HG03135 (cell line): ENCODE measurements at regions not wholly inside any gene's neighbourhood (a gene's known extent, or its start where the extent isn't known, plus 50 kb on each side); places are given as distances from the start of the nearest gene placed in this dataset.
"Not testable (repeated sequence)": the region's sequence is repeated elsewhere in the genome, so short reads cannot be mapped to it uniquely, and the experiment has no call there.

ENCODE experiments used
- ATAC-seq: cut with Tn5 transposase; IDR thresholded peaks from one replicate; pipeline ENCODE4 v1.9.1; 2021; ENCODE audit warnings: mild to moderate bottlenecking, moderate library complexity; ENCODE audit not compliant: unreplicated experiment

- no peak for ATAC-seq
Observed at GRCh38 chr7:55299273-55299967, 65.7 kb upstream of the LANCL2 start.

- ATAC-seq = no peak
Observed at GRCh38 chr7:55303220-55303619, 61.9 kb upstream of the LANCL2 start.

- no peak for ATAC-seq
Observed at GRCh38 chr7:55304018-55304762, 60.9 kb upstream of the LANCL2 start.

GRCh38 chr7:55305135-55305534, 60.0 kb upstream of the LANCL2 start:
- no peak for ATAC-seq

- ATAC-seq = no peak
Observed at GRCh38 chr7:55306331-55306730, 58.8 kb upstream of the LANCL2 start.

- no peak for ATAC-seq
Observed at GRCh38 chr7:55307123-55307916, 57.8 kb upstream of the LANCL2 start.

DNA sequence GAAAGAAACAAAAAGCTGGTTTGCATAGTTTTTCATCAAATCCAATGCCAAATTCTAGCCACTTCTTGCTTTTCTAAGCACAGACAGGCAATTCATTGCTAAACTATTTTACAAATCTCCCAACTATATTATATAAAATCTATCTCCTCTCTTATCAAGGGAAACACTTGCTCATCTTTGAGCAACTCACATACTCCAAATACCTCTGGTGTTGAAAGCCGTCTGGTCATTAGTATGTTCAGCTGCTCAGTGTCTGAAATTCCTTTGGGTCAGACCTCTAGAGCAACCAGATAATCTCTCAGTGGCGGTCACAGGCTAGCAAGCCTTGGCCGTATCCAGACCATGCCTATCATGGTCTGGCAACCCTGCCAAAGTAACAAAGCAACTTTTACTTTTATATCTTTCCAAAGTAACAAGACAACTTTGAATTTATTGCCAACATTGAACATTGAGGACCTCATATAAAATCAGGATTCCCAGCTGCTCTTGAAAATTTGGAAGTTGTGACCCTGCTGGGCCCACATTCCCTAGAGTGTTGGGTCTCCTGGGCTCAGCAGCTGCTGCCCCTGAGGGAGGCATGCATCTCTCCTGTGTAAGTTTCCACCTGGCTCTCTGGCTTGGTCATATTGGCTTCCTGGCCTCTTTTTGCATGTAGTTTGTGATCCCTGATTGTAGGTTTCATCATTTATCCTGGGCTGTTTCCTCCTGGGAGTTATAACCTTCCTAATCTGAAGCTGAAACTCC, 56.8 kb upstream of the LANCL2 start:
- ATAC-seq = no peak

DNA sequence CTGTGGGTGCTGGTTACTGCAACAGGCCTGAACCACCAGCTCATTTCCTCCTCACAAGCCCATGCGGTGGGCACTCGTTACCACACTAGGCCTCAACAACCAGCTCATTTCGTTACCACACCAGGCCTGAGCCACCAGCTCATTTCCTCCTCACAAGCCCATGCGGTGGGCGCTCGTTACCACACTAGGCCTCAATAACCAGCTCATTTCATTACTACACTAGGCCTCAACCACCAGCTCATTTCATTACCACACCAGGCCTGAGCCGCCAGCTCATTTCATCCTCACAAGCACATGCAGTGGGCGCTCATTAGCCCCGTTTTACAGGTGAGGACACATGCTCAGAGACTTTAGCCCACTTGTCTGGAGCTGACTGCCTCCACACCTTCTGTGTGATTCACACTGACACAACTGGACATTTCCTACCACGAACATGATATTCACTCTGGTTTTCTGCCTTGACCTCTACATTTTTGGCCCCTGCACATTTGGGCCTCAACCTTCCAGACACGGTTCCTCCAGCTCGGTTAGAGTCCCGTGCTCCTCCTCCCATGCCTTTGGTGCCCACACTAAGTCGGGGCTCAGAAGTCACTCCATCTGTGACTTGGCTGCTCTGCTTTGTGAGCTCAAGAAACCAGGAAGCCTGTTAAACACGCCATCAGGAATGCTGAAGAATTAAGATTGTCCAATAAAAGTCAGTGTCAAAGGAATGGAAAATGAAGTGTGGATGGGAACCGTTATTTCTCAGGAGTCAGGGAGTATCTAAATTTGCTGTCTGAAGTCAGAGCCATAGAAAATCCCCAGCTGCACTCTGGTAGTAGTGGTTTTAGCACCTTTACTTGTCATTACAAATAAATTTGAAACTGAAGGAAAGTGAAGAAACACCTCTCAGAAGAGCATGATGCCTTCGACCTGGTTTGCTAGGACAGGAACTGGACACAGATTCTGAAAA, 55.8 kb upstream of the LANCL2 start:
- ATAC-seq = peak; percentile 94

GRCh38 chr7:55310287-55311025, 54.7 kb upstream of the LANCL2 start:
- ATAC-seq = no peak

DNA sequence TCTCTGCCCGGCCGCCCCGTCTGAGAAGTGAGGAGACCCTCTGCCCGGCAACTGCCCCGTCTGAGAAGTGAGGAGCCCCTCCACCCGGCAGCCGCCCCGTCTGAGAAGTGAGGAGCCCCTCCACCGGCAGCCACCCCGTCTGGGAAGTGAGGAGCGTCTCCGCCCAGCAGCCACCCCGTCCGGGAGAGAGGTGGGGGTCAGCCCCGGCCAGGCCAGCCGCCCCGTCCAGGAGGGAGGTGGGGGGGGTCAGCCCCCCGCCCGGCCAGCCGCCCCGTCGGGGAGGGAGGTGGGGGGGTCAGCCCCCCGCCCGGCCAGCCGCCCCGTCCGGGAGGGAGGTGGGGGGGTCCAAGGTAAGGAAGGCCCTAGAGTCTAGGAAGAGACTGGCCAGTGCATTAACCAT, 53.2 kb upstream of the LANCL2 start:
- not testable (repeated sequence) for ATAC-seq

GRCh38 chr7:55313671-55314070, 51.5 kb upstream of the LANCL2 start:
- not testable (repeated sequence) for ATAC-seq

DNA sequence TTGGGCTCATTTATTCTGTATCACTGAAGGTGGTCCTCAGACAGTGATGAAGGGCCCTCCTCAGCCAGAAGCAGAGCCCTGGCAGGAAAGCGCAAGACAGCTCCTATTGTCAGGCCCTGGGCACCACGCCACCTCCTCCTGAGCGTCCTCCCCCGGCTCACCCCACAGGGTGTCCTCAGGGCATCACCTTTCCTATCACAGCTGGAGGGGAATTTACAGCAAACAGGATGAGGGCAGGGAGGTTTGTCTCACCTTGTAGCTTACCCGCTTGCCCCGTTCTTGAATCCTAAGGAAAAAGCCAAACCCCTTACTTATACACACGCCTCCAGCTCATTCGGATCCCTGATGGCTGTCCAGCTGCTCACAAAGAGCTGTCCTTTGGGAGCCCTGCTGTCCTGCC, 50.2 kb upstream of the LANCL2 start:
- ATAC-seq = no peak
